Epithelial cell of esophagus (primary cell): ENCODE measurements at regions not wholly inside any gene's neighbourhood (a gene's known extent, or its start where the extent isn't known, plus 50 kb on each side); places are given as distances from the start of the nearest gene placed in this dataset.

Experiments
- DNase-seq: peaks from one replicate; pipeline ENCODE4 v3.0.0; 2010; ENCODE audit warnings: low read depth
- H3K4me3 ChIP-seq: 2 replicates; pipeline ENCODE4 v1.5.1; 2011; ENCODE audit warnings: mild to moderate bottlenecking, low read length, control low read depth
- TF ChIP-seq, protein P1 (sequence below): IDR thresholded peaks from 2 replicates; pipeline ENCODE4 v1.5.1; 2011; ENCODE audit warnings: low read depth, mild to moderate bottlenecking, low read length, control low read depth, inconsistent platforms; ENCODE audit not compliant: insufficient read depth; ENCODE audit errors: missing control alignments

DNA sequence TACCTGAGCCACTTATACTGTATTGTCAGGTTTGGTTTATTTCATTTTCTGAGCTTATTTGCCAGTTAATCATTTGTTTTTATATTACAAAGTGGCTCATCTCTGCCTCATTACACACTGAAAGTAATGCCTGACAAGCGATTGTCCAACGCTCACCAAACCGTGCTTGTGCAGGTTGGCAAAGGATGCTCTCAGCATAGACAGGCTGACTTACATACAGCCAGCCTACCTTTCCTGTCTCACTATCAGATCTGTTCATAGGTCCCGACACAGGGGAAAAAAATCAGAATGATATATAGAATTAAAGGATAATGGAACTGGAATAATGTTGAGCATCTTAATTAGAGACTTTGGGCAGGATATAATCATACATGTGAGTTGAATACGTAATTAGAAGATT is 739.7 kb upstream of the RIOK2 start:
- no peak for DNase-seq
- TF ChIP-seq, protein P1, sequence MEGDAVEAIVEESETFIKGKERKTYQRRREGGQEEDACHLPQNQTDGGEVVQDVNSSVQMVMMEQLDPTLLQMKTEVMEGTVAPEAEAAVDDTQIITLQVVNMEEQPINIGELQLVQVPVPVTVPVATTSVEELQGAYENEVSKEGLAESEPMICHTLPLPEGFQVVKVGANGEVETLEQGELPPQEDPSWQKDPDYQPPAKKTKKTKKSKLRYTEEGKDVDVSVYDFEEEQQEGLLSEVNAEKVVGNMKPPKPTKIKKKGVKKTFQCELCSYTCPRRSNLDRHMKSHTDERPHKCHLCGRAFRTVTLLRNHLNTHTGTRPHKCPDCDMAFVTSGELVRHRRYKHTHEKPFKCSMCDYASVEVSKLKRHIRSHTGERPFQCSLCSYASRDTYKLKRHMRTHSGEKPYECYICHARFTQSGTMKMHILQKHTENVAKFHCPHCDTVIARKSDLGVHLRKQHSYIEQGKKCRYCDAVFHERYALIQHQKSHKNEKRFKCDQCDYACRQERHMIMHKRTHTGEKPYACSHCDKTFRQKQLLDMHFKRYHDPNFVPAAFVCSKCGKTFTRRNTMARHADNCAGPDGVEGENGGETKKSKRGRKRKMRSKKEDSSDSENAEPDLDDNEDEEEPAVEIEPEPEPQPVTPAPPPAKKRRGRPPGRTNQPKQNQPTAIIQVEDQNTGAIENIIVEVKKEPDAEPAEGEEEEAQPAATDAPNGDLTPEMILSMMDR: no peak
- no peak overlapping the region for H3K4me3 ChIP-seq

DNA sequence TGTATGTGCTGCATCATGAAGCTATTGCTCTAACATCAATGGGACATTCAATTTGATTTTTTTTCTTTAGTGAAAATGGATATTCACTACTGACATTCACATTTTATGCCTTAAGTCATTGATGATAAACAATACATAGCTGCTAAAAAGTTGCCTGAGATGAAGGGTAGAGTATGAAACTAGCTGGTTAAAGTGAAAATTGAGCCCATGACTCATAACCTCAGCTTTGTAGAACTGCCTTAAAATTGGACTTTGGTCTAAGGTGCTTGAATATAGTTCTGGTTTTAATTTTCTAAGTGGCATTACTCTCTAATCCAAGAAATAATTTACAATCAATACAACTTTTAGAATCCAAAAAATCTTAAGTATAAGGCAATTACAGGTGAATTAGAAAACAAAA is 740.4 kb upstream of the RIOK2 start:
- TF ChIP-seq, protein P1: no peak
- no peak overlapping the region for H3K4me3 ChIP-seq
- no peak for DNase-seq

DNA sequence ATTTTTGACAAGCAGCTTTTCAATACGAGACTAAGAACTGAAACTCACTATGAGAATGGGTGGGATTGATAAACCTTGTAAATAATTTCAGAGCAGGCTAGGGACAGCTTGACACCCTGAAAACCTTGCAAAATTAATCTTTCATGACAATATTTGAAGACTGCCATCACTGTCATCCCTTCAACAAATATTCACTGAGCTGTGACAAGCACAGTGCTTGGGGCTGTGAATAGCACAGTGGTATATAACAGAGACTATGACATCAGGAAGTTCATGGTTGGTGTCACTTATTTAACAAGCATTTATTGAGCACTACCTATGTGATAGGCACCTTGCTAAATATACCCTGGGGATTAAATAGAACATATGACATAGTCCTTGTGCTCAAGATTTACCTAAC is 741.0 kb upstream of the RIOK2 start:
- TF ChIP-seq, protein P1: no peak
- no peak overlapping the region for H3K4me3 ChIP-seq
- no peak for DNase-seq

DNA sequence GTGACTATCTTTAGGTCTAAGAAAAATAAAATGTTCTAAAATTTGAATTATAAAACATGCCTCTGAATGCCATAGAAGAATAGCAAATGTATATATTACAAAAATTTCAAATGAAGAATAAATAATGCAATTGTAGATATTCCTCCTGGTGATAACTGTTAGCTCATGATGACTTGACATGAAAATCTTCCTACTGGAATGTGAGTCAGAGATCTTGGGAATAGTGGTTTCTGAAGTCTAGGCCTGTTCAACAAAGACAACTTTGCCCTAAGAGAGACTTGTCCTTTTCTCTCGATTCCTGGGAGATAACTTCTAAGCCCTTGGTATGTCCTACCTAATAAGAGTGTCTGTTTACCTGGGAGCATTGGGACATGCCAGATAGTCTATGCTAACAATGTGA is 746.3 kb upstream of the RIOK2 start:
- no peak overlapping the region for H3K4me3 ChIP-seq
- peak; percentile 32 for DNase-seq

DNA sequence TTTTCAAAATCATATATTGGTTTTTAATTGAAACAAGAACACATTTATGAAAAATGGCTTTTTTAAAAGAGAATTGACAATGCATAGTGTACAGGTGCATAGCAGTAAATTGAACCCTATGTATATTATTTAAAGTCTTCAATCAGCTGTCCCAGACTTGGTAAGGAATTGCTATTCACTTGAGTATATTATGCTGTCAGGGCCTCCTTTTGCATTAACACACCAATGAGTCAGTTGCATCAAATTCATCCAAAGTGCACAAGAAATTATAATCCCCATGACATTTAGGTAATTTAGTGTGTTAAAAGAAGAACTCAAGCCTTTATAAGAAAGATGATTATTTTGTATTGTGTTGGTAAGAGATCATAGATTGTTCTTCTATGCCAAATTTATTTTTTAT is 748.8 kb upstream of the RIOK2 start:
- DNase-seq: no peak
- TF ChIP-seq, protein P1: no peak
- no peak overlapping the region for H3K4me3 ChIP-seq

More for the DNA sequence above, 746.3 kb upstream of the RIOK2 start:
- TF ChIP-seq, protein P1: no peak

DNA sequence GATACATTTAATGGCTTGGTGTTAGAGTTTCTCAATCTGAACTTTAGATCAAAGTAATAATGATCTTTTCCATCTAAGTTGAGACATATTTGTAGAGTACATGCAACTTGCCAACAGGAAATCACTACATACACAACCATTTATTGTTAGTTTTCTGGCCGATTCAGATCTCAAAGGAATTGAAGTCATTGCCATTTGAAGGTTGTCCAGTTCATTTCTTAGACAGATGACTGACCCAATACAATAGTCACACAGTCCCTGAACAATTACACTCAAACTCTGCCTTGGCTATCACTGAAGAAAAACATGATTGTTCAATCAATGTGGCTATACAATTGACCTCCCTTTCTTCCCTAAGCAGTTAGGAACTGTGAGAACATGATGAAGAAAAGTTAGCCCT is 753.2 kb upstream of the RIOK2 start:
- TF ChIP-seq, protein P1: no peak
- no peak overlapping the region for H3K4me3 ChIP-seq
- DNase-seq: no peak

DNA sequence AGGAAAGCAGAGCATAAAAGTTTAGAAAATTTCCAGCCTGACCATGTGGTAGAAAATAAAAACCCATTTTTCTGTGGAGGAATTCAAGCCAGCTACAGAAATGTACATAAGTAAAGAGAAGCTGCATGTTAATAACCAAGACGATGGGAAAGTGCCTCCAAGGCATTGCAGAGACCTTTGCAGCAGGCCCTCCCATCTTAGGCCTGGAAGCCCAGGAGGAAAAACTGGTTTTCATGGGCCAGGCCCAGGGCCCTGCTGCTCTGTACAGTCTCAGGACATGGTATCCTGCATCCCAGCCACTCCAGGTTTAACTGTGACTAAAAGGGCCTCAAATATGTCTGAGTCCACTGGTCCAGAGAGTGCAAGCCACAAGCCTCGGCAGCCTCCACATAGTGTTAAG is 754.8 kb upstream of the RIOK2 start:
- no peak overlapping the region for H3K4me3 ChIP-seq
- DNase-seq: no peak
- TF ChIP-seq, protein P1: no peak
